GM12865 (cell line): ENCODE measurements at regions not wholly inside any gene's neighbourhood (a gene's known extent, or its start where the extent isn't known, plus 50 kb on each side); places are given as distances from the start of the nearest gene placed in this dataset.

ENCODE experiments used
- DNase-seq: peaks from one replicate; pipeline ENCODE4 v3.0.0; 2010; ENCODE audit warnings: low read depth
- H3K4me3 ChIP-seq: 2 replicates; pipeline ENCODE4 v1.5.1; 2011; ENCODE audit warnings: mild to moderate bottlenecking, low read depth, low read length, control low read depth
- CTCF ChIP-seq: IDR thresholded peaks from 2 replicates; pipeline ENCODE4 v1.5.1; 2011; ENCODE audit warnings: low read length, control low read depth, low read depth, inconsistent platforms; ENCODE audit not compliant: insufficient read depth; ENCODE audit errors: missing control alignments

GRCh38 chr16:59198487-59198886 lies 464.4 kb upstream of the GOT2 start:
- TF ChIP-seq CTCF = no peak
- DNase-seq = no peak
- H3K4me3 ChIP-seq = no peak overlapping the region

- no peak for TF ChIP-seq CTCF
- DNase-seq = no peak
- no peak overlapping the region for H3K4me3 ChIP-seq
These were observed 461.1 kb upstream of the GOT2 start for GRCh38 chr16:59195242-59195641.

- DNase-seq = no peak
- H3K4me3 ChIP-seq = no peak overlapping the region
- TF ChIP-seq CTCF = no peak
These were observed 459.5 kb upstream of the GOT2 start for GRCh38 chr16:59193637-59194036.

GRCh38 chr16:59192551-59193199 lies 458.6 kb upstream of the GOT2 start:
- TF ChIP-seq CTCF = peak; percentile 50
- peak overlapping the region; percentile 3; the same call in 1 of the 2 replicates for H3K4me3 ChIP-seq
- peak; percentile 36 for DNase-seq

- H3K4me3 ChIP-seq = no peak overlapping the region
- TF ChIP-seq CTCF = no peak
- DNase-seq = no peak
These were observed 456.6 kb upstream of the GOT2 start for GRCh38 chr16:59190731-59191130.

- no peak overlapping the region for H3K4me3 ChIP-seq
- no peak for TF ChIP-seq CTCF
- no peak for DNase-seq
These were observed 453.9 kb upstream of the GOT2 start for GRCh38 chr16:59188029-59188428.

- TF ChIP-seq CTCF = no peak
- no peak for DNase-seq
- no peak overlapping the region for H3K4me3 ChIP-seq
These were observed 447.8 kb upstream of the GOT2 start for GRCh38 chr16:59181821-59182420.
